ENCODE measurements at regions not wholly inside any gene's neighbourhood (a gene's known extent, or its start where the extent isn't known, plus 50 kb on each side); places are given as distances from the start of the nearest gene placed in this dataset.

DNA sequence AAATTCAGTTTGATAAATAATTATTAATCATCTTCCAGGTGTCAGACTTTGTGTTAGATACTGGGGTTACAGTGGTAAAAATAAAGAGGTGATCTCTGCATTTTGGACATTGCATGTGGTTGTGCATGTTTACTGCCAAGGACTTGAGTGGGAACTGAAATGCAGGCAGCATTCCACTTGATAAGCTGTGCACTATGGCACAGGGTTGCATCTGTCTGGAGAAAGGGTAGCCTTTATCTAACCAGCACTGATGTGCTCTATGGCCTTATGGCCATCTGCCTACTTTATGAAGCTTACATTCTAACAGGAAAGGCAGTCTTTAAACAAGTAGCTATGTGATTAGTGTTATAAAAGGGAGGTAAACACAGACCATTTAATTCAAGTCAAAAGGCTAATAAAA, 53.0 kb upstream of the MLIP start:
- DNase-seq (no peak), ATAC-seq (no peak)
- H3K27me3 Mint-ChIP-seq (ENCODE audit: low read depth in 2 of 2): no peaks in the 10 kb centered on the region
- TF ChIP-seq, protein P1, sequence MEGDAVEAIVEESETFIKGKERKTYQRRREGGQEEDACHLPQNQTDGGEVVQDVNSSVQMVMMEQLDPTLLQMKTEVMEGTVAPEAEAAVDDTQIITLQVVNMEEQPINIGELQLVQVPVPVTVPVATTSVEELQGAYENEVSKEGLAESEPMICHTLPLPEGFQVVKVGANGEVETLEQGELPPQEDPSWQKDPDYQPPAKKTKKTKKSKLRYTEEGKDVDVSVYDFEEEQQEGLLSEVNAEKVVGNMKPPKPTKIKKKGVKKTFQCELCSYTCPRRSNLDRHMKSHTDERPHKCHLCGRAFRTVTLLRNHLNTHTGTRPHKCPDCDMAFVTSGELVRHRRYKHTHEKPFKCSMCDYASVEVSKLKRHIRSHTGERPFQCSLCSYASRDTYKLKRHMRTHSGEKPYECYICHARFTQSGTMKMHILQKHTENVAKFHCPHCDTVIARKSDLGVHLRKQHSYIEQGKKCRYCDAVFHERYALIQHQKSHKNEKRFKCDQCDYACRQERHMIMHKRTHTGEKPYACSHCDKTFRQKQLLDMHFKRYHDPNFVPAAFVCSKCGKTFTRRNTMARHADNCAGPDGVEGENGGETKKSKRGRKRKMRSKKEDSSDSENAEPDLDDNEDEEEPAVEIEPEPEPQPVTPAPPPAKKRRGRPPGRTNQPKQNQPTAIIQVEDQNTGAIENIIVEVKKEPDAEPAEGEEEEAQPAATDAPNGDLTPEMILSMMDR (IDR thresholded peaks at IDR 0.05): no peak
- Histone ChIP-seq H3K36me3 (ENCODE audit: control insufficient read depth, insufficient read depth, low read length) (no peaks in the 10 kb centered on the region), H3K9me3 (ENCODE audit: control insufficient read depth, insufficient read depth, low read length) (no peaks in the 10 kb centered on the region), H3K27ac (ENCODE audit: low read length) (no peak overlapping the region), H3K4me3 (ENCODE audit: low read length) (no peak overlapping the region), H3K27me3 (ENCODE audit: control insufficient read depth, insufficient read depth, low read length) (no peaks in the 10 kb centered on the region), H3K4me1 (ENCODE audit: control insufficient read depth, insufficient read depth, low read length) (no peaks in the 10 kb centered on the region)
- intact Hi-C loops (cut with micrococcal nuclease): no loop called here
- H3K4me3 Mint-ChIP-seq: no peak overlapping the region
- peaks cover 0 to 2% of the 10 kb centered on the region in 2 donors for H3K9me3 Mint-ChIP-seq
- no peaks in the 10 kb centered on the region for H3K36me3 Mint-ChIP-seq
- H3K4me1 Mint-ChIP-seq: no peaks in the 10 kb centered on the region
- H3K27ac Mint-ChIP-seq: no peak overlapping the region

GRCh38 chr6:54059683-54060082, 51.6 kb upstream of the MLIP start:
- DNase-seq: no peak
- Histone ChIP-seq H3K9me3 (ENCODE audit: control insufficient read depth, insufficient read depth, low read length) (no peaks in the 10 kb centered on the region), H3K27me3 (ENCODE audit: control insufficient read depth, insufficient read depth, low read length) (no peaks in the 10 kb centered on the region), H3K27ac (ENCODE audit: low read length) (no peak overlapping the region), H3K4me1 (ENCODE audit: control insufficient read depth, insufficient read depth, low read length) (no peaks in the 10 kb centered on the region), H3K4me3 (ENCODE audit: low read length) (no peak overlapping the region), H3K36me3 (ENCODE audit: control insufficient read depth, insufficient read depth, low read length) (no peaks in the 10 kb centered on the region)
- no peak for ATAC-seq
- H3K27ac Mint-ChIP-seq: no peak overlapping the region
- TF ChIP-seq, protein P1 (IDR thresholded peaks at IDR 0.05): no peak
- no peaks in the 10 kb centered on the region for H3K36me3 Mint-ChIP-seq
- intact Hi-C loops (cut with micrococcal nuclease): no loop called here
- H3K9me3 Mint-ChIP-seq: peaks cover 0 to 2% of the 10 kb centered on the region in 2 donors
- 100% methylated on average over 1 of the region's 2 CpGs for WGBS (ENCODE audit: insufficient coverage)
- H3K4me3 Mint-ChIP-seq: no peak overlapping the region
- H3K4me1 Mint-ChIP-seq: no peaks in the 10 kb centered on the region
- no peaks in the 10 kb centered on the region for H3K27me3 Mint-ChIP-seq (ENCODE audit: low read depth in 2 of 2)

DNA sequence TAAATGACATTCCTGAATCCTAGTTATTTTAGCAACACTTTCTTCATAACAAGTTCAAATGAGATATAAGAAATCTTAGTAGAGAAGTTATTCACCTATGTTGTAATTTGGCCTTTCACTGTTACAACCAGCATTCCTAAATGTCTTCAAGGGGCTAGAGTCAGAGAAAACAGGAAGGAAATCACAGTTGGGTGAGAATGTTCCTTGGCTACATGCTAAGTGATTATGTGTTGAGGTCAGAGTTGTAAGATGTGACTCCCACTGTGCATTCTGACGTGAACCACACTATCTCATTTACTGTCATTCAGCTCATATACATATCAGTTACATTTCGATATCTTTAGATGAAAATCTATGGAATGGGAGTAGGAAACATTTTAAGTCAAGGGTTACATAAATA, 51.0 kb upstream of the MLIP start:
- intact Hi-C loops (cut with micrococcal nuclease): no loop called here

More for the DNA sequence above, 51.0 kb upstream of the MLIP start:
- Histone ChIP-seq H3K27me3 (ENCODE audit: control insufficient read depth, insufficient read depth, low read length) (no peaks in the 10 kb centered on the region), H3K36me3 (ENCODE audit: control insufficient read depth, insufficient read depth, low read length) (no peaks in the 10 kb centered on the region), H3K4me1 (ENCODE audit: control insufficient read depth, insufficient read depth, low read length) (no peaks in the 10 kb centered on the region), H3K27ac (ENCODE audit: low read length) (no peak overlapping the region), H3K4me3 (ENCODE audit: low read length) (no peak overlapping the region), H3K9me3 (ENCODE audit: control insufficient read depth, insufficient read depth, low read length) (no peaks in the 10 kb centered on the region)
- no peaks in the 10 kb centered on the region for H3K27me3 Mint-ChIP-seq (ENCODE audit: low read depth in 2 of 2)
- no peak overlapping the region for H3K4me3 Mint-ChIP-seq
- H3K9me3 Mint-ChIP-seq: peaks cover 0 to 2% of the 10 kb centered on the region in 2 donors
- DNase-seq (no peak), ATAC-seq (no peak)
- no peak overlapping the region for H3K27ac Mint-ChIP-seq
- no peaks in the 10 kb centered on the region for H3K4me1 Mint-ChIP-seq
- no peaks in the 10 kb centered on the region for H3K36me3 Mint-ChIP-seq
- WGBS (ENCODE audit: insufficient coverage): no CpG with 5 or more reads among the region's 2 CpGs
- TF ChIP-seq, protein P1 (IDR thresholded peaks at IDR 0.05): no peak

Measured in natural killer cell (primary cell).